NCI-H1436 (cell line): ENCODE measurements at regions not wholly inside any gene's neighbourhood (a gene's known extent, or its start where the extent isn't known, plus 50 kb on each side); places are given as distances from the start of the nearest gene placed in this dataset.

Source experiments
- DNase-seq: peaks from one replicate; lab custom pipeline; 2025; lab: John Stamatoyannopoulos, UW

DNA sequence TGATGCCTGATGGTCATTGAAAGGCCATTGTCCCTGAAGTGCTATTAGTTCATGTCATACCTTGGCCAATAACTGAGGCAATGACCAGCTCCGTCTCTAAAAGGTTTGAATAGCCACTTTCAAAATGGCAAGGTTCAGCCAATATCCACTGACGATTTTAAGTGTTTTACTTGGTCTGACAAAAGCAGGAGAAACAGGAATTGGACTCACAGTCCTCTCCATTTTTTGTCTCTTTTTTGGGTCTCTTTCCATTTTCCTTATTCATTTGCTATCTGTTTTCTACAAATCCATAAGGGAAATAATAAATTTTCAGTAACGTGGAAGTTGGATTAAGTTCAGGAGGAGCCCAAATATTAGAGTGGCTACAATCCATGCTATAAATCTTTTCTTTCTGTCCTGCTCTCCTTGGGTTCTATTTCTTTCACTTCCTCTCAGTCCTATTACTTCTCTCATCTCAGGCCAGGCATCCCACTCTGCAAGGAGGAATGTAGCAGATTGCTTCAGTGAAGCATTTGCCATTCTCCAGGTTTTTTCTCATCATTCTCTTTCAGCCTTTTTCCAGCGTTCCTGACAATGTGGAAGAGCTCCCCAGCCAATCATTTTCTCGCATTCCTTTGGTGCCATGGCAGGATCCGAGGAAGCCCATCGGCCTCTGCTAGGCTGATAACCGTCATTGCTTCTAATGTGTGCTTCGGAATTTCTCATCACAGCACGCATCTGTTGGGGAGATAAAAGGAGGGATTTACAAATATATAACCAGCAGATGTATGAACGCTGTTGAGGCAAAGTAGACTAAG, 414.5 kb downstream of the ADGRL2 start:
- DNase-seq: no peak

- no peak for DNase-seq
Observed at GRCh38 chr1:82214606-82215005, 413.9 kb downstream of the ADGRL2 start.

GRCh38 chr1:82197606-82198005, 396.9 kb downstream of the ADGRL2 start:
- DNase-seq: no peak

GRCh38 chr1:82195245-82195644, 394.5 kb downstream of the ADGRL2 start:
- no peak for DNase-seq

- no peak for DNase-seq
Observed at GRCh38 chr1:82185084-82185483, 384.4 kb downstream of the ADGRL2 start.

GRCh38 chr1:82181846-82182245, 381.1 kb downstream of the ADGRL2 start:
- no peak for DNase-seq

DNA sequence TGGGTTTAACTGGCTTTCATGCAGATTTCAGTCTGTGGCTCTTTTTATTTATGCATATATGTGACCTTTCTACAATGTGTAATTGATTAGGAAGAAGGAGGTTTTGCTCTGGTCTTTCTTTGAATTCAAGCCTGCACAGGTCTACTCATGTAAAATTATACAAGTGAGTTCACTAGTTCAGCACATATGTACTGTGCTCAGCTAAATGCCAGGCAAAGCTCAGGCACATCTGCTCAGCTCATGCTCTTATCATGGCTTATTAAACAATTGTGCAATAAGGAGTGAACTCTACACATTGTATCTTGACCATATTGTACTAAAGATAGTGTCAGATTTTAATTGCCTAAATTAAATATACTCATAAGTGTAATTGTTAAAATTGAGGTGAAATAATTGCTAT, 378.4 kb downstream of the ADGRL2 start:
- no peak for DNase-seq

DNA sequence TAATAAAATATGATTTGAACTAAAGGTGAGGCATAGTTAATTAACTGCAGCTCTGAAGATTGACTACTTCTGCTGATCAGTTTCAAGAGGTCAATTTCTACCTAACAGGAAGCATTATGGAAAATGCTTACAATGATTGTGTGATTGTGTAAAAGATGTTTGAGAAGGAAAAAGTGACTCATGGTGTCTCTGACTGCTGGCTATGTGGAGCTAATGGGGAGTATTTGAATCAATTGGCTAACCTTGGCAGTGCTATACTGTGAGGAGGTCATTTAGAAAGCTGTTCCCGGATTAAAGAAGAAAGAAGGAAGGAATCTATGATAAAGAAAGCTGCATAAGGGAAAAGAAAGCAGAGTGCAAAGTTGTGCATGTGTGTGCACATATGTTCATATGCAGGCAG, 376.5 kb downstream of the ADGRL2 start:
- no peak for DNase-seq

DNA sequence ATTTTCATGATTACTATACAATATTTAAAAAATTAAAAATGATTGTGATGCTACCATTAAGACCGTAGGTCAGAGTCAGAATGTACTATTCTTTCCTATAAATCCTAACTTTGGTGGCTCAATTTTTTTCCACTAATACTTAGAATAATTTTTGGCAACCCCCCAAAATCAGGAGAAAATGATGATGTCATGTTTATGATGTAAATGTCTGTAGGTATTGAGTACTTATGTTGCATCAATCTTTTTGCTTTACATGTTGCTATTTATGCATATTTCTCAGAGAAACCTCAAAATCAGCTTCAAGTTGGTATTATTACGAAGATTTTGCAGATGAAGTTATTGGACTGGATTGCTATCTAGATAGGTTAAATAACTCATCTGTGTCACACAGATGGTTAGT, 371.2 kb downstream of the ADGRL2 start:
- DNase-seq: no peak

- no peak for DNase-seq
Observed at GRCh38 chr1:82168482-82168881, 367.7 kb downstream of the ADGRL2 start.

- DNase-seq: no peak
Observed at GRCh38 chr1:82165304-82165703, 364.6 kb downstream of the ADGRL2 start.

GRCh38 chr1:82162486-82163420, 362.0 kb downstream of the ADGRL2 start:
- DNase-seq: no peak

DNA sequence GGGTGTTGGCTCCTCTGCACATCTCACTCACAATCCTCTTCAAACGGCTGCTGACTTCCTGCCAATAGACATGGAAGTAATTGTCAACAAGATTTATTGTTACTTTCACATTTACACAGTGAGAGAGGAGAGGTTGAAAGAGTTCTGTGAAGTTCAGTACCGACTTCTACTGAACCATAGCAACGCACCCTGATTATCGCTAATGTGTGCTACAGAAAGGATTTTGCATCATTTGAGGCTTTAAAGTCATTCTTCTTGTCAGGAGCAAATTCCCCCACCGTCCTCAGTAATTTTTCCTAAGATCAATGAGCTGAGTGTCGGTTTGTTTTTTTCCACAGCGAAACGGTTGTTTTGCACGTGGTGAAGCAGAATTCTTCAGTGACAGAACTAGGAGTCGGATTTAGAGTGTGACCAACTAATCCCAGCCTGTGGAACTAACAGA, 361.0 kb downstream of the ADGRL2 start:
- no peak for DNase-seq

DNA sequence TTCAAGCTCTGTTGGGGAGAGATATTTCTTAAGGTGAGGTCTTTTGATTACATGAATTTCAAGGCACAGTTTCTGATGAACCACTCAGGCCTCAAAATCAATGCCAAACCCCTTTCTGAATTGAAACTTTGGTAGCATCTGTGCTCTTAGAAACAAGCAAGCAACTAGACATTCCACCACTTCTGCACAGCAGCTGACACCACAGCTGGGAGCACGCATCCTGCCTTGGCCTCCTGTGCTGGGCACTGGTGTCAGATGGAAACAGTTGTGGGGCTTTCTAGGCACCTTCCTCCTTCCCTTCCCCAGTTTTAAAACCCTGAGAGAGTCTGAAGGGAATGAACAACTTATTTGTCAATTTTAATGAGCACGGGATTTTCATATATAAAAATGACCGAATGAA, 360.2 kb downstream of the ADGRL2 start:
- DNase-seq: no peak

- DNase-seq: no peak
Observed at GRCh38 chr1:82160036-82160435, 359.3 kb downstream of the ADGRL2 start.

GRCh38 chr1:82158981-82159380, 358.2 kb downstream of the ADGRL2 start:
- DNase-seq: no peak

- DNase-seq: no peak
Observed at GRCh38 chr1:82154219-82154970, 353.7 kb downstream of the ADGRL2 start.

DNA sequence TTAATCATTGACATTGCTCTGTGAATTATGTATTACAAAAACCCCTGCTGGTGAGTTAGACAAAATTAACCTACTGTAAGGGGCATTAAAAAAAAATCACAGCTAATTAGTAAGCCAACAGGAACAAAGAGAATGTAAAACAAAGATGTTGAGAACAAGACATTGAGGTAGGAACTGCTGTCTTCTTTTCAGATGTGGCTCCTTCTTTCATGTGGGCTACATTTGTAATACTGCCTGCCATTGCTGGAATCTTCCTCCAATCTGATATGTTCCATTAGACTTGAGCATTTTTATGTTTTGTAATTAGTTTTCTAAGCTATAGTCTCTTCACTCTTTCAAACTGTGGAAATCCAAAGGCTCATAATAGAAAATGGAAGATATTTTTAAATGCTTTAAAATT, 353.0 kb downstream of the ADGRL2 start:
- DNase-seq: no peak

- DNase-seq: no peak
Observed at GRCh38 chr1:82153272-82153629, 352.5 kb downstream of the ADGRL2 start.

- no peak for DNase-seq
Observed at GRCh38 chr1:82152356-82153271, 351.9 kb downstream of the ADGRL2 start.

DNA sequence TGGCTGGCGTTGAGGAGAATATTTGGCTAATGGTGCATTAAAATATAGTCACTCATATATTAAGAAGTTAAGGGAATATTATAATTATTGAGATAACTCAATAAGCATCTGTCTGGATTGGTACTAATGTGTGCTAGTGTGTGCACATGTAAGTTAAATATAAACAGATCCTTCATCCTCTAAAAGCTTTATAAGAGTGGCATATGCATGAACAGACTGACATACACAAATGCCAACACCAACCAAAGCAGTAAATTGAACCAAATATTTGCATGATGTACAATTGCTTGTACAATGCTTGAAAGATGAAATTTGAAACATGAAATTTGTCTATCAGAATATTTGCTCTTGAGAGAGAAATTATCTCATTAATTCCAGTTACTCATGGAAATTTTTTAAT, 344.9 kb downstream of the ADGRL2 start:
- no peak for DNase-seq
